GM20000 (cell line): ENCODE measurements at regions not wholly inside any gene's neighbourhood (a gene's known extent, or its start where the extent isn't known, plus 50 kb on each side); places are given as distances from the start of the nearest gene placed in this dataset.

Source experiments
- DNase-seq: peaks from one replicate; pipeline ENCODE4 v3.0.0; 2012; ENCODE audit warnings: low spot score
- CTCF ChIP-seq: IDR thresholded peaks from 2 replicates; pipeline ENCODE4 v1.5.1; 2012; ENCODE audit warnings: mild to moderate bottlenecking, control low read depth; ENCODE audit errors: extremely low read depth, missing control alignments

GRCh38 chr13:44230071-44230470 is 143.6 kb upstream of the SERP2 start:
- no peak for TF ChIP-seq CTCF
- no peak for DNase-seq

GRCh38 chr13:44230736-44231135 is 142.9 kb upstream of the SERP2 start:
- no peak for DNase-seq
- no peak for TF ChIP-seq CTCF

- DNase-seq = no peak
- no peak for TF ChIP-seq CTCF
Measured at GRCh38 chr13:44231786-44232516, 141.7 kb upstream of the SERP2 start.

- TF ChIP-seq CTCF = no peak
- DNase-seq = no peak
Measured at GRCh38 chr13:44232774-44233173, 140.8 kb upstream of the SERP2 start.

- no peak for TF ChIP-seq CTCF
- DNase-seq = no peak
Measured at GRCh38 chr13:44234566-44234965, 139.1 kb upstream of the SERP2 start.

GRCh38 chr13:44236370-44236769 is 137.3 kb upstream of the SERP2 start:
- TF ChIP-seq CTCF = no peak
- DNase-seq = no peak

- TF ChIP-seq CTCF = no peak
- no peak for DNase-seq
Measured at GRCh38 chr13:44236801-44237207, 136.8 kb upstream of the SERP2 start.
